SU-DHL-6 (cell line): ENCODE measurements at regions not wholly inside any gene's neighbourhood (a gene's known extent, or its start where the extent isn't known, plus 50 kb on each side); places are given as distances from the start of the nearest gene placed in this dataset.

Experiments used
- H2AFZ ChIP-seq: fragments of 200-600 bp; sonication (generic); 2 replicates; pipeline ENCODE4 v1.6.1; 2014; ENCODE audit warnings: low read depth, mild to moderate bottlenecking, moderate library complexity, mixed read lengths, antibody characterized with exemption, low read length; ENCODE audit not compliant: severe bottlenecking
- H3F3A ChIP-seq: fragments of 200-600 bp; shearing (Covaris generic); 2 replicates; pipeline ENCODE4 v1.6.0; 2016; ENCODE audit warnings: antibody characterized with exemption, mild to moderate bottlenecking; ENCODE audit not compliant: insufficient read depth
- H3K27ac ChIP-seq: fragments of 200-600 bp; sonication (generic); 2 replicates; pipeline ENCODE4 v1.5.1; 2016; ENCODE audit warnings: low read depth, mild to moderate bottlenecking, low read length, moderate library complexity, mixed read lengths
- H3K27me3 ChIP-seq: fragments of 200-600 bp; sonication (generic), shearing (Covaris generic); 2 replicates; pipeline ENCODE4 v1.6.0; 2014; ENCODE audit warnings: mild to moderate bottlenecking, low read length
- H3K36me3 ChIP-seq: fragments of 200-600 bp; sonication (generic); 2 replicates; pipeline ENCODE4 v1.6.1; 2014; ENCODE audit warnings: mild to moderate bottlenecking, low read length, mixed read lengths
- H3K4me2 ChIP-seq: fragments of 300-600, 200-600 bp; shearing (Covaris generic), sonication (generic); 2 replicates; pipeline ENCODE4 v1.6.0; 2014; ENCODE audit warnings: low read length, low read depth, mild to moderate bottlenecking; ENCODE audit not compliant: poor library complexity, severe bottlenecking
- H3K4me3 ChIP-seq: fragments of 200-600 bp; sonication (generic); 2 replicates; pipeline ENCODE4 v1.5.1; 2014; ENCODE audit warnings: antibody characterized with exemption, low read length, mild to moderate bottlenecking, mixed read lengths; ENCODE audit not compliant: insufficient read depth, poor library complexity, severe bottlenecking
- H3K79me2 ChIP-seq: fragments of 200-600 bp; sonication (generic); 2 replicates; pipeline ENCODE4 v1.6.1; 2014; ENCODE audit warnings: mild to moderate bottlenecking, low read length, moderate library complexity; ENCODE audit not compliant: insufficient read depth
- H3K9ac ChIP-seq: fragments of 200-600 bp; sonication (generic); 2 replicates; pipeline ENCODE4 v1.7.0; 2014; ENCODE audit warnings: mild to moderate bottlenecking, low read length
- H3K9me2 ChIP-seq: fragments of 200-600 bp; sonication (generic); replicated peaks from 2 replicates; pipeline ENCODE4 v1.6.1; 2014; ENCODE audit warnings: low read length; ENCODE audit not compliant: insufficient read depth
- H3K9me3 ChIP-seq: fragments of 200-600 bp; sonication (generic); 2 replicates; pipeline ENCODE4 v1.6.1; 2014; ENCODE audit warnings: low read length, mixed read lengths; ENCODE audit not compliant: insufficient read depth
- H4K20me1 ChIP-seq: fragments of 200-600 bp; sonication (generic); 2 replicates; pipeline ENCODE4 v1.6.1; 2014; ENCODE audit warnings: low read depth, mild to moderate bottlenecking, antibody characterized with exemption, low read length, moderate library complexity, mixed read lengths
- CTCF ChIP-seq: fragments of 200-600 bp; sonication (generic); IDR thresholded peaks from one replicate; pipeline ENCODE4 v1.5.1; 2017; ENCODE audit warnings: antibody characterized with exemption, mild to moderate bottlenecking, low read length, moderate library complexity; ENCODE audit not compliant: insufficient read depth, poor library complexity, severe bottlenecking
- EZH2phosphoT487 ChIP-seq: fragments of 200-600 bp; sonication (generic), shearing (Covaris generic); conservative IDR thresholded peaks from 2 replicates; pipeline ENCODE4 v1.6.1; 2018; ENCODE audit warnings: mild to moderate bottlenecking, antibody characterized with exemption, low read length, moderate library complexity, mixed read lengths

- no peaks in the 10 kb centered on the region for H3K9me2 ChIP-seq
- no peaks in the 10 kb centered on the region for H3F3A ChIP-seq
- no peak overlapping the region for H3K4me3 ChIP-seq
- H2AFZ ChIP-seq: no peak overlapping the region
- TF ChIP-seq EZH2phosphoT487 (no peak), CTCF (no peak)
- H3K9ac ChIP-seq: no peak overlapping the region
- H3K36me3 ChIP-seq: no peaks in the 10 kb centered on the region
- no peaks in the 10 kb centered on the region for H3K9me3 ChIP-seq
- H3K79me2 ChIP-seq: no peaks in the 10 kb centered on the region
- H4K20me1 ChIP-seq: no peaks in the 10 kb centered on the region
- no peak overlapping the region for H3K4me2 ChIP-seq
- H3K27me3 ChIP-seq: no peaks in the 10 kb centered on the region
- H3K27ac ChIP-seq: no peak overlapping the region
These were observed 92.9 kb upstream of the HDAC9 start for GRCh38 chr7:18402488-18403183.

DNA sequence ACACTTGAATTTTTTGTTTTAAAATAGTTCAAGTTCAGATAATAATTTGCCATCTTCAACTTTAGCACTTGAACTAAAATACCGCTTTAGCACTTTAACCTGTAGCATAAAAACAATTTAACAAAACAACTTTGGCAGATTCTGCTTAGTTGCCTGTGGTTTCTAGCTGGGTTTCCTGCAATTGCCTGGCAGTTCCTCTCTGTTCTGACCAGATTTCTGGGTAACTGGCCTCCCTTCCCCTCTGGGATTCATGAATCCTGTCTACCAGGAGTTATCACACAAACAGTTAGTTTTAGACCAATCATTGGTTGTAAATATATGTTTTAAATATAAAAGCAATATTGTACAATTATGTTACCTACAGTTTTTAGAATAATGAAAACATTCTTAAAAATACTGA is 89.8 kb upstream of the HDAC9 start:
- Histone ChIP-seq H3K4me2 (no peak overlapping the region), H3K9me3 (no peaks in the 10 kb centered on the region), H2AFZ (no peak overlapping the region), H3K79me2 (no peaks in the 10 kb centered on the region), H3K36me3 (no peaks in the 10 kb centered on the region), H3K27me3 (no peaks in the 10 kb centered on the region), H3K27ac (no peak overlapping the region), H3K9ac (no peak overlapping the region), H4K20me1 (no peaks in the 10 kb centered on the region), H3K9me2 (no peaks in the 10 kb centered on the region), H3F3A (no peaks in the 10 kb centered on the region), H3K4me3 (no peak overlapping the region)
- TF ChIP-seq EZH2phosphoT487: no peak
- TF ChIP-seq CTCF: no peak

DNA sequence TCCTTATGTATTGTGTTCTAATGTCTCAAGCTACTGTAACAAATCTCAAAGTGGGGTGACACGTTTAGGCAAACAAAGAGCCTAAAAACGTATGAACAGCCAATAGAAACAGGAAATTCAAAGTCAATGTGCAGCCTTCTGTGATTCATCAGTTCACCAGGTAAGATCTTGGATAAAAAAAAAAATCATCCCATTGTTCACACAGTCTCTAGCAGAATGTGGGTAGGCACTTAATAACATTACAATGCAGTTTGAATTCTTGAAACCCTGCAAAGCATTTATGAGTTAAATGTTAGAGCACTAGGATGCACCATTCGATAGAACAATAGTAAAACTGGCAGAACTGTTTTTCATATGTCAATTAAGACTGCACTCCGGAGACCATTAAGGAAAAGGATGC is 88.2 kb upstream of the HDAC9 start:
- Histone ChIP-seq H3K79me2 (no peaks in the 10 kb centered on the region), H3F3A (no peaks in the 10 kb centered on the region), H3K4me3 (no peak overlapping the region), H4K20me1 (no peaks in the 10 kb centered on the region), H3K4me2 (no peak overlapping the region), H3K9ac (no peak overlapping the region), H3K9me3 (no peaks in the 10 kb centered on the region), H3K36me3 (no peaks in the 10 kb centered on the region), H3K27ac (no peak overlapping the region), H3K9me2 (no peaks in the 10 kb centered on the region), H2AFZ (no peak overlapping the region), H3K27me3 (no peaks in the 10 kb centered on the region)
- TF ChIP-seq EZH2phosphoT487: no peak
- no peak for TF ChIP-seq CTCF
